Muscle layer of colon (tissue), 2 donors: ENCODE measurements at regions not wholly inside any gene's neighbourhood (a gene's known extent, or its start where the extent isn't known, plus 50 kb on each side); places are given as distances from the start of the nearest gene placed in this dataset.
A peak's percentile ranks its signal among the peaks of the same experiment; 100 is the strongest.

ENCODE experiments used
- H3K27ac ChIP-seq: one replicate; pipeline ENCODE4 v1.7.0; 2013; ENCODE audit warnings: low read depth, mild to moderate bottlenecking, low read length, moderate library complexity
- H3K27me3 ChIP-seq, 2 donors: one replicate each; pipeline ENCODE4 v1.7.0; 2013; ENCODE audit warnings: low read length in 2 of 2, mild to moderate bottlenecking in 2 of 2; ENCODE audit not compliant: insufficient read depth in 2 of 2, control insufficient read depth in 1 of 2
- H3K36me3 ChIP-seq: one replicate; pipeline ENCODE4 v1.7.0; 2013; ENCODE audit warnings: mild to moderate bottlenecking, low read length; ENCODE audit not compliant: insufficient read depth
- H3K4me1 ChIP-seq: one replicate; pipeline ENCODE4 v1.7.0; 2013; ENCODE audit warnings: mild to moderate bottlenecking, low read length; ENCODE audit not compliant: insufficient read depth
- H3K4me3 ChIP-seq, 2 donors: one replicate each; pipeline ENCODE4 v1.7.0; 2013; ENCODE audit warnings: low read length in 2 of 2, low read depth in 1 of 2, mild to moderate bottlenecking in 1 of 2, moderate library complexity in 1 of 2
- H3K9ac ChIP-seq: one replicate; pipeline ENCODE4 v1.7.0; 2013; ENCODE audit warnings: low read length
- H3K9me3 ChIP-seq: one replicate; pipeline ENCODE4 v1.7.0; 2013; ENCODE audit warnings: mild to moderate bottlenecking, low read length
- donor health status: abdominal sarcoma.
- donor health status: Adenocarcinoma of cecum.

- H3K27ac ChIP-seq: no peak overlapping the region
- no peaks in the 10 kb centered on the region for H3K9me3 ChIP-seq
- no peaks in the 10 kb centered on the region for H3K4me1 ChIP-seq
- H3K27me3 ChIP-seq: no peaks in the 10 kb centered on the region
- H3K9ac ChIP-seq: no peak overlapping the region
- no peaks in the 10 kb centered on the region for H3K36me3 ChIP-seq
- no peak overlapping the region for H3K4me3 ChIP-seq
Observed at GRCh38 chr14:56482310-56482911, 97.2 kb upstream of the TMEM260 start.

DNA sequence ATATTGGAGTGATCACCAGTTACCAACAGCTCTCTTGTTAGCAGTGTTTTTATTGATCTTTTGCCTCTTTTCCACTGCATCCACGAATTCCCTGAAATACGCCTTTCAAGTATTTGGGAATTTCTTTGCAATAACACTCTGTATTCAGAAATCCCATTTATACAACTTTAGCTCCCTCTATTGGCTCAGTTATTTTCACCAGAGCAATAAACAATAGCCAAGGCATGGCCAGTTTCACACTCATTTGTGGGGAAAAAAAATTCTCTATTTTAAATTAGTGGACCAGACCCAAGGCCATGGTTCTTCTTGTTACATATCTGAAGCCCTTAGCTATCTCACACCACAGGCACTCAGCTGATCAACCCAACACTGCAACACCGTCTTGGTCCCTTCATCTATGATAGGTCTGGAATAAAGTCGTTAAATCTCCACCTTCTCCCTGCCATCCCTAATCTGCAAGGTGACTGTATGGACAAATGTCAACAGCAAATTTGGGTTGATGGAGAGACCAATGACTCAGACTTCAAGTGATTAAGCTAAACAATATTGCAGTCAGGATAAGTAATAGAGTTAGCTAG lies 92.4 kb upstream of the TMEM260 start:
- H3K27ac ChIP-seq: no peak overlapping the region
- no peak overlapping the region for H3K4me3 ChIP-seq
- no peaks in the 10 kb centered on the region for H3K9me3 ChIP-seq
- H3K36me3 ChIP-seq: no peaks in the 10 kb centered on the region
- no peaks in the 10 kb centered on the region for H3K27me3 ChIP-seq
- no peak overlapping the region for H3K9ac ChIP-seq
- peaks cover 5% of the 10 kb centered on the region for H3K4me1 ChIP-seq

DNA sequence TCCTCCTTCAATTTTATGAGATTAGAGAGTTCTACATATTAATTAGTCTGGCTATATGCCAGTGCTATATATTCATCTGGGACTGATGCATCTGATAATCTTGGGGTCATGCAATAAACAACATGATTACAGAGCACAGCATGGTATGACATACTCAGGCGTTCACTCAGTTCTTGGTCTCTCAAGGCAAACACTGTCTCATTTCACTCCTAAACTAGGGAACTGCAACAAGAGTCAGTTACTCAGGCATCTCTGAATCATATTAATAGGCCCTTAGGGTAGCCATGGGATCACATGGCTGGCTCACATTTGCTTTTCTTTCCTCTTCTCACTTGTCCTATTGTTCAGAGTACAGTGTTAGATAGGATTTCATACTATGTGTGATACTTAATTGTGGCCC lies 91.8 kb upstream of the TMEM260 start:
- H3K4me3 ChIP-seq: no peak overlapping the region
- H3K9me3 ChIP-seq: no peaks in the 10 kb centered on the region
- peaks cover 5% of the 10 kb centered on the region for H3K4me1 ChIP-seq
- H3K36me3 ChIP-seq: no peaks in the 10 kb centered on the region
- no peaks in the 10 kb centered on the region for H3K27me3 ChIP-seq
- H3K9ac ChIP-seq: no peak overlapping the region
- no peak overlapping the region for H3K27ac ChIP-seq

DNA sequence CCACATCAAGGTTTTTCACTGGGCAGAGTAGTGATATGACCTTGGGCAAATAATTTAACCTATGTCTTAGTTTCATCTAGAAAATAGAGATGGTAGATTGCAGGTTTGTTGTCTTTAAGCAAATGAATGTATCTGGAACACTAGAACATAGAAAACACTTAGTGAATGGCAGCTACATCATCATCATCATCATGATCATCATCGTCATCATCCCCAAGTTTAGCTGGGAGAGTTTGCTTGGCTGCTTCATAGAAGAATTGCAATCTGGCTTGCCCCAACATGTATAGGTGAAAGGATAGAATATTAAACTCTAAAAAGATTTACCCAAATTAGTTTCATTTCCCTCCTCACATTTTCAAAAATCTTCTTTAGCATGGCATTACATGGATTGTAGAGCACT lies 91.3 kb upstream of the TMEM260 start:
- Histone ChIP-seq H3K9me3 (no peaks in the 10 kb centered on the region), H3K4me3 (no peak overlapping the region), H3K27me3 (no peaks in the 10 kb centered on the region), H3K27ac (no peak overlapping the region), H3K4me1 (peaks cover 5% of the 10 kb centered on the region), H3K9ac (no peak overlapping the region), H3K36me3 (no peaks in the 10 kb centered on the region)

DNA sequence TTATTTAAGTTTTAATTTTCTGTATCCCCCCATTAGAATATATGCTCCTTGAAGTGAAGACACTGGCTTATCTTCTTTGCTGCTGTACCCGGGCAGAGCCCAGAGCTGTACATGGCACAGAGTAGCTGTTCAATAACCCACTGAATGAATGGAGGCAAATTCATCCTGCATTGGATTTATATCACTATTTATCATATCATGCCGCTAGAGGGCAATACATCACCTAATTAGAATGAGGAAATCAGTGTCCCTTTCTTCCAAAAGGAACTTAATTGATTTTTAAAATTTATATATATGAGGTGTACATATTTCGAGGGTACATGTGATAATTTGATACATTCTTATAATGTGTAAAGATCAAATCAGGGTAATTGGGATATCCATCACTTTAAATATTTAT lies 89.2 kb upstream of the TMEM260 start:
- Histone ChIP-seq H3K9me3 (no peaks in the 10 kb centered on the region), H3K4me1 (peaks cover 5% of the 10 kb centered on the region), H3K9ac (no peak overlapping the region), H3K36me3 (no peaks in the 10 kb centered on the region), H3K27me3 (no peaks in the 10 kb centered on the region), H3K27ac (no peak overlapping the region), H3K4me3 (no peak overlapping the region)

GRCh38 chr14:56491299-56492285 lies 88.0 kb upstream of the TMEM260 start:
- Histone ChIP-seq H3K27ac (no peak overlapping the region), H3K36me3 (no peaks in the 10 kb centered on the region), H3K9ac (no peak overlapping the region), H3K4me3 (peak overlapping the region in 1 of 2 donors; percentile 26), H3K4me1 (peaks cover 5% of the 10 kb centered on the region), H3K27me3 (no peaks in the 10 kb centered on the region), H3K9me3 (no peaks in the 10 kb centered on the region)

DNA sequence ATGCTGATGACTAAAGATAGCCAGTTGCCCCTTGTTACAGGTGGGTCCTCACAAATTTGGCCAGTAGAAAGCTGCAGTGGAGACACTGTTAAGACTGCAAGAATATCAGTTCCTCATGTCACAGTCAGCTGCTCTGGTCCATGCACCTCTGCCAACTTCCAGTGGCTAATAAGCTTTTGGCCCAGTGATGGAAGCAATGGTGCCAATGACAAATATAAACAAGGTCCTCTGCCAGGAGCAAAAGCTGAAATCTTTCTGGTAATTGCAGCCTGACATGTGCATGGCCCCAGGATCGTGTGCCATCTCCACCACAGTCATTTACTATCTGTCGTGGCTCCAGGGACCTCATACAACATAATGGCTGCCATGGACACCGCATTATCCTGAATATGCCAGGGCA lies 85.4 kb upstream of the TMEM260 start:
- no peaks in the 10 kb centered on the region for H3K27me3 ChIP-seq
- H3K9ac ChIP-seq: no peak overlapping the region
- peaks cover 5% of the 10 kb centered on the region for H3K4me1 ChIP-seq
- no peak overlapping the region for H3K4me3 ChIP-seq
- no peaks in the 10 kb centered on the region for H3K36me3 ChIP-seq
- H3K27ac ChIP-seq: no peak overlapping the region
- no peaks in the 10 kb centered on the region for H3K9me3 ChIP-seq

DNA sequence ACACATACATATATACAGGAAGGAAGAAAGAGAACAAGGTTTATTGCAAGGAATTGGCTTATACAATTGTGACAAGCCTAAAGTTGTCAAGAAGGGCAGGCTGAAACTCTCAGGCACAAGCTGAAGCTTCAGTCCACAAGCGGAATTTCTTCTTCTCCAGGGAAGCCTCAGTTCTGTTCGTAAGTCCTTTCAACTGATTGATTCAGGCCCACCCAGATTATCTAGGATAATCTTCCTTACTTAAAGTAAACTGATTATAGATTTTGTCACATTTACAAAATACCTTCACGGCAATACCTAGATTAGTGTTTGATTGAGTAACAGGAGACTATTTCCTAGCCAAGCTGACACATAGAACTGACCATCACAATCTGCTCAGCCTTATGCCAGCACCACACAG lies 81.5 kb upstream of the TMEM260 start:
- H3K36me3 ChIP-seq: no peaks in the 10 kb centered on the region
- H3K4me1 ChIP-seq: no peaks in the 10 kb centered on the region
- H3K9me3 ChIP-seq: no peaks in the 10 kb centered on the region
- no peak overlapping the region for H3K4me3 ChIP-seq
- H3K9ac ChIP-seq: no peak overlapping the region
- no peak overlapping the region for H3K27ac ChIP-seq
- no peaks in the 10 kb centered on the region for H3K27me3 ChIP-seq

- H3K36me3 ChIP-seq: no peaks in the 10 kb centered on the region
- H3K4me1 ChIP-seq: no peaks in the 10 kb centered on the region
- no peak overlapping the region for H3K27ac ChIP-seq
- H3K9ac ChIP-seq: no peak overlapping the region
- H3K27me3 ChIP-seq: no peaks in the 10 kb centered on the region
- no peak overlapping the region for H3K4me3 ChIP-seq
- no peaks in the 10 kb centered on the region for H3K9me3 ChIP-seq
Observed at GRCh38 chr14:56501909-56502530, 77.6 kb upstream of the TMEM260 start.

DNA sequence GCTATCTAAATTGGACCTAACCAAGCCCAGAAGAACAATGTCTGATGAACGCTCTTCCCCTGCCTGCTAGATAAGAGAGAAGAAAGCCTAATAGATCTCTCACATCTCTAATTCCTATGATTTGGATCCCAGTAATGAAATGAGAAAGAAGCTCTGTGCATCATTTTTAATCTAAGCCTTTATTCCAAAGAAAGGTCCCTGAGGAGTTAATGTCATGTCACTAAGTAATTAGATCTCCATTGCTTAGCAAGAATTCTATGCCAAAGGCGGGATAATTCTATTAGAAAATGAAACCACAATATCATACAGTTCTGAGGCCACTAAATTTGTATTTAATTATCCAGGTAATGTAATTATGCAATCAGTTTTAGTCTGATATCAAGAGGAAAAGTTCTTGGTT lies 74.2 kb upstream of the TMEM260 start:
- Histone ChIP-seq H3K27ac (no peak overlapping the region), H3K4me1 (no peaks in the 10 kb centered on the region), H3K9me3 (no peaks in the 10 kb centered on the region), H3K36me3 (no peaks in the 10 kb centered on the region), H3K27me3 (no peaks in the 10 kb centered on the region), H3K4me3 (no peak overlapping the region), H3K9ac (no peak overlapping the region)

DNA sequence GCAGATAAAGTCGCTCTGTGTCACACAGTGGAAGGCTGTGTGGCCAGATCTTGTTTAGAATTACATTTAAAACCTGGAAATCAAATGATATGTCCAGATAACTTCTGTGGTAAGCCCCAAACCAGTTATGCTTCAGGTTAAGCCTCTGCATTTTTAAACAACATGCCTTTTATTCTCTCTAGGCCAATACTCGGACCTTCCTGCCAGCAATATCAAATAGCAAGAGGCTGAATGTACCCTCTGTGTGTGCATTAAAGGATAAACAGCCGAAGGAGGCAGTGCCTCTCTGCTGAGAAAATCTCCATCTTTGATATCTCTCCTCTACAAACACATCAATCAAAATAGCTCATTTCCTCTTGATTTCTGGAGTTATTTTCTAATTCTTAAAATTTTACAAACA lies 67.1 kb upstream of the TMEM260 start:
- H3K27ac ChIP-seq: no peak overlapping the region
- H3K36me3 ChIP-seq: no peaks in the 10 kb centered on the region
- no peaks in the 10 kb centered on the region for H3K4me1 ChIP-seq
- no peaks in the 10 kb centered on the region for H3K9me3 ChIP-seq
- no peak overlapping the region for H3K4me3 ChIP-seq
- H3K27me3 ChIP-seq: no peaks in the 10 kb centered on the region
- no peak overlapping the region for H3K9ac ChIP-seq
